ENCODE measurements at regions not wholly inside any gene's neighbourhood (a gene's known extent, or its start where the extent isn't known, plus 50 kb on each side); places are given as distances from the start of the nearest gene placed in this dataset.

GRCh38 chr7:131208777-131209176 is 118.9 kb upstream of the MKLN1 start:
- no peak overlapping the region for H3K27ac ChIP-seq (ENCODE audit: low read depth in 1 of 2, low read length in 1 of 2)
- no peaks in the 10 kb centered on the region for H3K36me3 ChIP-seq (ENCODE audit: control insufficient read depth in 4 of 4, insufficient read depth in 4 of 4, low read length in 4 of 4)
- DNase-seq = no peak
- H3K4me1 ChIP-seq (ENCODE audit: control insufficient read depth in 5 of 5, insufficient read depth in 5 of 5, low read length in 5 of 5) = no peaks in the 10 kb centered on the region
- 62 to 82% methylated on average over 3 of the region's 3 CpGs for WGBS, 2 donors
- no peak for ATAC-seq (ENCODE audit: insufficient read depth, low FRiP score)
- no peak overlapping the region for H3K4me3 ChIP-seq
- H3K9me3 ChIP-seq (ENCODE audit: control insufficient read depth in 4 of 4, insufficient read depth in 3 of 4, low read length in 3 of 4) = no peaks in the 10 kb centered on the region
- H3K27me3 ChIP-seq (ENCODE audit: control insufficient read depth in 3 of 3, insufficient read depth in 3 of 3, low read length in 2 of 3) = no peaks in the 10 kb centered on the region
- TF ChIP-seq CTCF (IDR thresholded peaks at IDR 0.05; ENCODE audit: control extremely low read depth, extremely low read depth) = no peak
- no peak overlapping the region for H3K9ac ChIP-seq (ENCODE audit: insufficient read depth in 1 of 2, low read length in 2 of 2)

- Histone ChIP-seq H3K9me3 (ENCODE audit: control insufficient read depth in 4 of 4, insufficient read depth in 3 of 4, low read length in 3 of 4) (no peaks in the 10 kb centered on the region), H3K27me3 (ENCODE audit: control insufficient read depth in 3 of 3, insufficient read depth in 3 of 3, low read length in 2 of 3) (no peaks in the 10 kb centered on the region), H3K9ac (ENCODE audit: insufficient read depth in 1 of 2, low read length in 2 of 2) (no peak overlapping the region), H3K4me3 (no peak overlapping the region), H3K27ac (ENCODE audit: low read depth in 1 of 2, low read length in 1 of 2) (no peak overlapping the region), H3K4me1 (ENCODE audit: control insufficient read depth in 5 of 5, insufficient read depth in 5 of 5, low read length in 5 of 5) (no peaks in the 10 kb centered on the region), H3K36me3 (ENCODE audit: control insufficient read depth in 4 of 4, insufficient read depth in 4 of 4, low read length in 4 of 4) (no peaks in the 10 kb centered on the region)
- 58 to 59% methylated on average over 1 to 2 of the region's 2 CpGs for WGBS, 2 donors
- ATAC-seq (ENCODE audit: insufficient read depth, low FRiP score) (no peak), DNase-seq (no peak)
- TF ChIP-seq CTCF (IDR thresholded peaks at IDR 0.05; ENCODE audit: control extremely low read depth, extremely low read depth) = no peak
These were observed 117.1 kb upstream of the MKLN1 start for GRCh38 chr7:131210618-131211017.

- ATAC-seq (ENCODE audit: insufficient read depth, low FRiP score) = no peak
- H3K27ac ChIP-seq (ENCODE audit: low read depth in 1 of 2, low read length in 1 of 2) = no peak overlapping the region
- WGBS, 2 donors = 96 to 98% methylated on average over 1 of the region's 1 CpG
- no peak overlapping the region for H3K9ac ChIP-seq (ENCODE audit: insufficient read depth in 1 of 2, low read length in 2 of 2)
- no peaks in the 10 kb centered on the region for H3K36me3 ChIP-seq (ENCODE audit: control insufficient read depth in 4 of 4, insufficient read depth in 4 of 4, low read length in 4 of 4)
- no peak overlapping the region for H3K4me3 ChIP-seq
- H3K27me3 ChIP-seq (ENCODE audit: control insufficient read depth in 3 of 3, insufficient read depth in 3 of 3, low read length in 2 of 3) = no peaks in the 10 kb centered on the region
- no peaks in the 10 kb centered on the region for H3K4me1 ChIP-seq (ENCODE audit: control insufficient read depth in 5 of 5, insufficient read depth in 5 of 5, low read length in 5 of 5)
- H3K9me3 ChIP-seq (ENCODE audit: control insufficient read depth in 4 of 4, insufficient read depth in 3 of 4, low read length in 3 of 4) = no peaks in the 10 kb centered on the region
- TF ChIP-seq CTCF (IDR thresholded peaks at IDR 0.05; ENCODE audit: control extremely low read depth, extremely low read depth) = no peak
- DNase-seq = no peak
These were observed 116.2 kb upstream of the MKLN1 start for GRCh38 chr7:131211500-131211899.

GRCh38 chr7:131212114-131212513 is 115.6 kb upstream of the MKLN1 start:
- Histone ChIP-seq H3K36me3 (ENCODE audit: control insufficient read depth in 4 of 4, insufficient read depth in 4 of 4, low read length in 4 of 4) (no peaks in the 10 kb centered on the region), H3K27me3 (ENCODE audit: control insufficient read depth in 3 of 3, insufficient read depth in 3 of 3, low read length in 2 of 3) (no peaks in the 10 kb centered on the region), H3K4me1 (ENCODE audit: control insufficient read depth in 5 of 5, insufficient read depth in 5 of 5, low read length in 5 of 5) (no peaks in the 10 kb centered on the region), H3K9me3 (ENCODE audit: control insufficient read depth in 4 of 4, insufficient read depth in 3 of 4, low read length in 3 of 4) (no peaks in the 10 kb centered on the region), H3K27ac (ENCODE audit: low read depth in 1 of 2, low read length in 1 of 2) (no peak overlapping the region), H3K4me3 (no peak overlapping the region), H3K9ac (ENCODE audit: insufficient read depth in 1 of 2, low read length in 2 of 2) (no peak overlapping the region)
- ATAC-seq (ENCODE audit: insufficient read depth, low FRiP score) (no peak), DNase-seq (peak in 1 of 3 donors; percentile 45)
- no peak for TF ChIP-seq CTCF (IDR thresholded peaks at IDR 0.05; ENCODE audit: control extremely low read depth, extremely low read depth)
